ENCODE measurements at regions not wholly inside any gene's neighbourhood (a gene's known extent, or its start where the extent isn't known, plus 50 kb on each side); places are given as distances from the start of the nearest gene placed in this dataset.

DNA sequence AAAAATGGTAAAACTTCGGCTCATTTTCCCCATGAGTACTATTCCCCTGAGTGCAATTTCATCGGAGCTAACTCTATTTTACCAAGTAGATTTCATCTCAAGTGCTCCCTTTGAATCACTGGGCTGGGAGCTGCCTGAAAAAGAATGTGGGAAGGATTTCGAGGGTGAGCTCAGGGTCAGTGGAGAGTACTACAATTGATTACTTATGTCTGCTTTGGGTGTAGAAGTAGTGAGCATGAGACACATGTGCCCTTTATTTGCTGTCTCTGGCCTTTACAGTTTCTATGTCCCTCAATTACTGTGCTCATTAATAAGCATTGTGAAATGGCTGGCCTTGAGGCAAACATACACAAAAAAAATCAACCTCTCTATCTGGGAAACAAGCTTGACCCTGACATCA lies 172.7 kb upstream of the RFX3 start (continued):
- no peak for TF ChIP-seq TEAD4 (IDR thresholded peaks at IDR 0.05; ENCODE audit: borderline replicate concordance, insufficient read depth)

GRCh38 chr9:3698076-3698475 lies 172.3 kb upstream of the RFX3 start:
- ChIA-PET POLR2A (no interaction called here), CTCF (interaction anchor here (1.2 to 1.4 kb wide), 2 partner anchors 23 to 34 kb away, joined by 5 to 7 read pairs; no protein-coding TSS in a partner anchor)
- H3K9ac ChIP-seq: no peak overlapping the region
- H3K27me3 ChIP-seq (ENCODE audit: insufficient read depth): no peaks in the 10 kb centered on the region
- H3F3A ChIP-seq (replicated peaks; ENCODE audit: insufficient read depth): no peaks in the 10 kb centered on the region
- H3K9me3 ChIP-seq: no peaks in the 10 kb centered on the region
- H3K9me2 ChIP-seq: no peaks in the 10 kb centered on the region
- H3K36me3 ChIP-seq (replicated peaks in 1 of 2; ENCODE audit: control insufficient read depth in 1 of 2, insufficient read depth in 2 of 2, low read length in 1 of 2): no peaks in the 10 kb centered on the region
- no peaks in the 10 kb centered on the region for H4K20me1 ChIP-seq (ENCODE audit: insufficient read depth)
- H3K4me1 ChIP-seq (ENCODE audit: control insufficient read depth in 1 of 2, insufficient read depth in 2 of 2, low read depth in 1 of 2, low read length in 1 of 2): no peaks in the 10 kb centered on the region; a peak in 1 of 4 replicates
- no peak overlapping the region for H2AFZ ChIP-seq (ENCODE audit: low read depth)
- peak; percentile 31 for TF ChIP-seq CHD2 (IDR thresholded peaks at IDR 0.05; ENCODE audit: low read length, partially characterized antibody)
- TF ChIP-seq, protein P1, sequence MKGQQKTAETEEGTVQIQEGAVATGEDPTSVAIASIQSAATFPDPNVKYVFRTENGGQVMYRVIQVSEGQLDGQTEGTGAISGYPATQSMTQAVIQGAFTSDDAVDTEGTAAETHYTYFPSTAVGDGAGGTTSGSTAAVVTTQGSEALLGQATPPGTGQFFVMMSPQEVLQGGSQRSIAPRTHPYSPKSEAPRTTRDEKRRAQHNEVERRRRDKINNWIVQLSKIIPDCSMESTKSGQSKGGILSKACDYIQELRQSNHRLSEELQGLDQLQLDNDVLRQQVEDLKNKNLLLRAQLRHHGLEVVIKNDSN (IDR thresholded peaks at IDR 0.05; ENCODE audit: borderline replicate concordance, low read depth): no peak
- 0 out of 2 replicates have a peak, but pooled peaks have one; percentile 19 for TF ChIP-seq RCOR1 (IDR thresholded peaks at IDR 0.05; ENCODE audit: low read length)
- TF ChIP-seq CTCF (IDR thresholded peaks at IDR 0.05): no peak
- no peak for TF ChIP-seq MXI1 (IDR thresholded peaks at IDR 0.05; ENCODE audit: low read depth, low read length)
- TF ChIP-seq GATA2 (CRISPR knock-in tag; IDR thresholded peaks at IDR 0.05): no peak
- TF ChIP-seq FOSL2 (IDR thresholded peaks at IDR 0.05; ENCODE audit: borderline replicate concordance, low read depth): no peak
- WGBS (ENCODE audit: low lambda C conversion rate): 35% methylated on average over 3 of the region's 3 CpGs
- H3K27ac ChIP-seq (ENCODE audit: low read depth in 2 of 2, low read length in 1 of 2): no peak overlapping the region
- no peaks in the 10 kb centered on the region for H3K79me2 ChIP-seq (ENCODE audit: insufficient read depth)
- H3K4me3 ChIP-seq (ENCODE audit: low read depth in 2 of 2, low read length in 1 of 2): no peak overlapping the region
- H3K4me2 ChIP-seq: no peak overlapping the region
- DNase-seq: peak; percentile 20

- no peaks in the 10 kb centered on the region for H3K27me3 ChIP-seq (ENCODE audit: insufficient read depth)
- H3F3A ChIP-seq (replicated peaks; ENCODE audit: insufficient read depth): no peaks in the 10 kb centered on the region
- WGBS (ENCODE audit: low lambda C conversion rate): 63% methylated on average over 2 of the region's 2 CpGs
- no peak overlapping the region for H3K27ac ChIP-seq (ENCODE audit: low read depth in 2 of 2, low read length in 1 of 2)
- no peak overlapping the region for H3K4me3 ChIP-seq (ENCODE audit: low read depth in 2 of 2, low read length in 1 of 2)
- H3K4me1 ChIP-seq (ENCODE audit: control insufficient read depth in 1 of 2, insufficient read depth in 2 of 2, low read depth in 1 of 2, low read length in 1 of 2): no peaks in the 10 kb centered on the region; a peak in 1 of 4 replicates
- ChIA-PET CTCF (no interaction called here), POLR2A (no interaction called here)
- no peaks in the 10 kb centered on the region for H3K9me3 ChIP-seq
- H3K4me2 ChIP-seq: no peak overlapping the region
- TF ChIP-seq, protein P1 (IDR thresholded peaks at IDR 0.05; ENCODE audit: borderline replicate concordance, low read depth): no peak
- no peak for TF ChIP-seq SMC3 (IDR thresholded peaks at IDR 0.05; ENCODE audit: low read depth, low read length)
- no peak for TF ChIP-seq GATA2 (CRISPR knock-in tag; IDR thresholded peaks at IDR 0.05)
- TF ChIP-seq EZH2phosphoT487 (IDR thresholded peaks at IDR 0.05; ENCODE audit: borderline replicate concordance, low read depth): no peak
- no peak for TF ChIP-seq SIN3A (IDR thresholded peaks at IDR 0.05; ENCODE audit: borderline replicate concordance, low read depth, low read length)
- TF ChIP-seq RCOR1 (IDR thresholded peaks at IDR 0.05; ENCODE audit: low read length): no peak
- no peak for TF ChIP-seq RAD21 (IDR thresholded peaks at IDR 0.05; ENCODE audit: low read length)
- H3K9me2 ChIP-seq: no peaks in the 10 kb centered on the region
- H4K20me1 ChIP-seq (ENCODE audit: insufficient read depth): no peaks in the 10 kb centered on the region
- DNase-seq: no peak
- no peak overlapping the region for H2AFZ ChIP-seq (ENCODE audit: low read depth)
- H3K79me2 ChIP-seq (ENCODE audit: insufficient read depth): no peaks in the 10 kb centered on the region
- no peaks in the 10 kb centered on the region for H3K36me3 ChIP-seq (replicated peaks in 1 of 2; ENCODE audit: control insufficient read depth in 1 of 2, insufficient read depth in 2 of 2, low read length in 1 of 2)
- no peak overlapping the region for H3K9ac ChIP-seq
Measured at GRCh38 chr9:3696368-3696767, 170.6 kb upstream of the RFX3 start.

Data from SK-N-SH (cell line).